GM21737 (cell line): ENCODE measurements at regions not wholly inside any gene's neighbourhood (a gene's known extent, or its start where the extent isn't known, plus 50 kb on each side); places are given as distances from the start of the nearest gene placed in this dataset.
"Not testable (repeated sequence)": the region's sequence is repeated elsewhere in the genome, so short reads cannot be mapped to it uniquely, and the experiment has no call there.

Experiments used
- ATAC-seq: cut with Tn5 transposase; IDR thresholded peaks from one replicate; pipeline ENCODE4 v1.9.1; 2021; ENCODE audit warnings: mild to moderate bottlenecking, moderate library complexity; ENCODE audit not compliant: unreplicated experiment

DNA sequence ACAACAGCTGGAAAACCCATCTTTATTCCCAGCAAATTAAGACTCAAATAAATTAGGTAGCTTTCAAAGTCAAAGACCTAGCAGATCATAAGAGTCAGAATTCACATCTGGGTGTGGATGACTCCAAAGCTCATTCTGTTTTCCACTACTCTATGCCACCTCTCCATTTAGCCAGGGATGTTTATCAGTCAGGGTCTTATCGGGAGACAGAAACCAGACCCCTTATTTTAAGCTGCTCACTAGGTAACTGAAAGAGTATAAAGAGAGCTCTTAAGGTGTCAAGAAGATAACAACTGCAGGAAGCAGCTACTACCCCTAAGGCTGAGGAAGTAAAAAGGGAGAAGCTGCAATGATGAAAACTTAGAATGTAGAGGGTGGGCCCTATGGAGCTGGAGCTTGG is 333.7 kb upstream of the KLF3 start:
- no peak for ATAC-seq

DNA sequence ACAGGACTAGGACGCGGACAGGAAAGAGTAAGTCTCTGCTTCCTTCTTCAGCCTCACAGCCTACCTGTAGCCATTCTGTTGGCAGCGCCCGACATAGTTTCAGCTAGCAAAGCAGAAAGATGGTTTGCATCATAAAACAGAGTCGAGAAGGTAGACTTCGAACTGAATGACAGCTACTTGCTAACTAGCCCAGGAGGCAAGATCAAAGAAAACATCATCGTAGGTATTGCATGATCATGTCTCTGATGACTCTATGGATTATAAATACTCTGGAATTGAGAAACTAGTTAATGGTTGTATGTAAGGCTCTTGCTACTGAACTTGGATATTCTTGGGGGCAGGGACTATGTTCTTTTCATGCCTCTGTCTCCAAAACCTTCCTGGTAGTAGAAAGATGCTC is 333.1 kb upstream of the KLF3 start:
- no peak for ATAC-seq

DNA sequence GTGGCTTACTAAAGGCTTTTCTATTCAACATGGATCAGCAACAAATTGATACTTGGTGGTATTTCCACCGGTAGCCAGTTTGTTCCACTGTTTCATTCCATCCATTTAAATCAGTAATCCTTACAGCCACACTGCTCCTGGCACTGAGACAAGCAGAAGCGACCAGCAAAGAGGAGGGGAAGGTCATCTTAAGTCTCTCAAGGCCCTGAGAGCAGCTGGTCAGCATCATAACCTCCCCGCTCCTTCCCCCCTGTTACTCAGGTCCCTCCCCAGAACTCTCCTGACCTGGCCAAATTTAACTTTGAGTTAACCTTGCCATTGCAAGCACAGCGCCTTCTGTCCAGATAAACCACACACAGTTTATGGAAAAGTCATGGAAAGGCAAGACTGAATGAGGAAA is 331.3 kb upstream of the KLF3 start:
- no peak for ATAC-seq

DNA sequence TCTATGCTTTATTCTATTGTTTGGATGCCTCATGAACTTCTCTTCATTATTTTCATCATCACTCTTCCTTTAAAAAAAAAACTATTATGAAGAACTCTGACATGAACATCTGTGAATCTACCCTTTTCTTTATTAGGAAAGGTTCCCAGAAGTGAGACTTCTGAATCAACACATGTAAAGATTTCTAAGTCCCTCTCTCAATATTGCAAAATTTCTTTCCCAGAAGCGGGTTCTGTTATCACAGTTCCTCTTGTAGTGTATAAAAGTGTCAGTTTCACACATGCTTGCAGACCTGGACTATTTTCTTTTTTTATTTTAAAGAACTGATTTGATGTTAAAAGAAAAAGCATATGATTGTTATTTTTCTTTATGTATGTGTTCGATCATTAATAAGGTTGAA is 330.8 kb upstream of the KLF3 start:
- no peak for ATAC-seq

DNA sequence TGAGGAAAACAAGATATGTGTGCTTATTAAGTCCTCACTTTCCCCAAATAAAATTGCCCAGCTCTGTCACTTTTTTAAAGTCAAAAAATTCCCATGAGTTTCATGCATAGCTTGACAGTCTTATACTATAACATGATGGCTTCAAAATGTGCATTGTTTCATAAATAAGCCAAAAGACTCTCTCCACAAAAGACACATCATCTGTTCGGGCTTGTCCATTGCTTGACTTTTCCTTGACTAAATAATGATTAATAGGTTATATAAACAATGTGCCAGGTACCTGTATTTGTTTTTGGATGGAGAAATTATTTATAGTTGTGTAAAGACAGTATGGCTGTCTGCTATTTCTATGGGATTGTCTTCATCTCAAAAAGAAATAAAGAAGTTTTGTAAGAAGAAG is 329.2 kb upstream of the KLF3 start:
- no peak for ATAC-seq

DNA sequence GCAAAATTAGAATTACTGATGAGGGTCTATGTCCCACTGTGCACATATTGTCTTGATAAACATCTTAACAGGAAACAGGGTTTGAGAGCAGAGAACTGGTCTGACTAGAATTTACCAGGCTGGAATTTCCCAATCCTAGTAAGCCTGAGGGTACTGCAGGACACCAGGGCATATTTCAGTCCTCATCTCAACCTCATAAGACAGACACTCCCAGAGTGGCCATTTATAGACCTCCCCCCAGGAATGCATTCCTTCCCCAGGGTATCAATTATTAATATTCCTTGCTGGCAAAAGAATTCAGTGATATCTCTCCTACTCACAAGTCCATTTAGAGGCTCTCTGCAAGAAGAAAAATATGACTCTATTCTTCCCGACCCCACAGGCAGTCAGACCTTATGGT is 325.1 kb upstream of the KLF3 start:
- ATAC-seq, result not testable (repeated sequence)

DNA sequence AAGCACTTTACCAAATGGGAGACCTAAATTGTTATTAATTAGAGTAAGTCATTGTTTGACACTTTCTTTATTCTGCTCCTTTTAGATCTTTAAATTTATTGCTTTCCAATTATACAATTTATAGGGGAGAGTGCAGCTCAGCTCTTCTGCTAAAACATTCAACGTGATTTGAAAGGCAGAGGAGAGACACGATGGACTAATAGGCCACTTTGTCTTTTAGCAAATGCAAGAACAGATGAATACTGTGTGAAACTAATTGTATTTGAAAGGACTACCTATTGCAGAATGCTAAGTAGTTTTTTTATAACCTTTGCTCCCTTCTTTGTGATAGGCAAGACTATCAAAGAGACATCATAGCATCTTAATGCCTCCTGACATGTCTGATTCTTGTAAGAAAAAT is 320.4 kb upstream of the KLF3 start:
- ATAC-seq, result no peak

DNA sequence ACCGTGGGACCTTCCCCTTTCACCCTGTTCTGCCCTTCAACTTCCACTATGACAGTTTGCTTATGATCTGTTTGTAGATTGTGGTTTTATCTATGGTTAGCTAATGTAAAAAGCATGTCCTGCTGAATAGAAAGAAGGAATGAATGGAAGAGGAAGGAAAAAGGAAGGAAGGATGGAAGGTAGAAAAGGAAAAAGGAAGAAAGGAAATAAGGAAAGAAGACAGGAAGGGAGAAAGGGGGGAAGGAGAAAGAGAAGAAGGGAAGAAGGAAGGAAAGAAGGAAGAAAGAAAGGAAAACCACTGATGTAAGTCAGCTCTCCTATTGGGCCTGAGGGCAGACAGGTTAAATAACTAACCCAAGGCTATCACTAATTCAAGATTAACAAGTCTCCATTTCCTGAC is 319.1 kb upstream of the KLF3 start:
- ATAC-seq, result no peak

DNA sequence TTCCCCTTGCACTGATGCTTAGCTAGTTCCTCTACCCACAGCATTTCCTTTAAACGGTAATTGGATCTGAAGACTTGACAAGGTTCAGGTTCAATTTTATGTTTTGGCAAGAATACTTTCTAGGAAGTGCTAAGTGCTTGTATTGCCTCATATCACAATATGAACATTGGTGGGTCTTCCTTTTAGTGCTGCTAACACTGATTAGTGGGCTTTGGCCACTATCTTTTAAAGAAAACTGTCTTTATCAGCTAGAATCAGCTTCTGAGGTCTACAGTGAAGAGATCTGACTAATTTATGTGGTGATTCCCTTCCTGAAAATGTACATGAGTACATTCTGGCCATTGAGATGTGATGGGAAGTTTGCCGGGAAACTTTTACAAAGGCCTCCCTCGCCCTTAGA is 316.7 kb upstream of the KLF3 start:
- ATAC-seq, result no peak

DNA sequence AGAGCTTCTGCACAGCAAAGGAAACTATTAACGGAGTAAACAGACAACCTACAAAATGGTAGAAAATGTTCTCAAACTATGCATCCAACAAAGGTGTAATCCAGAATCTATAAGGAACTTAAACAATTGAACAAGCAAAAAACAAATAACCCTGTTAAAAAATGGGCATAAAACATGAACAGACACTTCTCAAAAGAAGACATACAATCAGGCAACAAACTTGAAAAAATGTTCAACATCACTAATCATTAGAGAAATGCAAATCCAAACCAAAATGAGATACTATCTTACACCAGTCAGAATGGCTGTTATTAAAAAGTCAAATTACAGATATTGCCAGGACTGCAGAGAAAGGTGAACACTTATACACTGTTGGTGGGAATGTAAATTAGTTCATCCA is 309.6 kb upstream of the KLF3 start:
- no peak for ATAC-seq

DNA sequence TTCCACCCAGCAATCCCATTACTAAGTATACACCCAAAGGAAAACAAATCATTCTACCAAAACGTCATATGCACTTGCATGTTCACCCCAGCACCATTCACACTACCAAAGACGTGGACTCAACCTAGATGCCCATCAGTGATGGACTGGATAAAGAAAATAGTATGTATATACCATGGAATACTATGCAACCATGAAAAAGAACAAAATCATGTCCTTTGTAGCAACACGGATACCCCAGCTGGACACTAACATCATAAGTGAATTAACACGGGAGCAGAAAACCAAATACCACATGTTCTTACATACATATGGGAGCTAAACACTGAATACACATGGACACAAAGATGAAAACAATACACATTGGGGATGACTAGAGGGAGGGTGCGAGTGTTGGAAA is 309.1 kb upstream of the KLF3 start:
- ATAC-seq, result no peak

DNA sequence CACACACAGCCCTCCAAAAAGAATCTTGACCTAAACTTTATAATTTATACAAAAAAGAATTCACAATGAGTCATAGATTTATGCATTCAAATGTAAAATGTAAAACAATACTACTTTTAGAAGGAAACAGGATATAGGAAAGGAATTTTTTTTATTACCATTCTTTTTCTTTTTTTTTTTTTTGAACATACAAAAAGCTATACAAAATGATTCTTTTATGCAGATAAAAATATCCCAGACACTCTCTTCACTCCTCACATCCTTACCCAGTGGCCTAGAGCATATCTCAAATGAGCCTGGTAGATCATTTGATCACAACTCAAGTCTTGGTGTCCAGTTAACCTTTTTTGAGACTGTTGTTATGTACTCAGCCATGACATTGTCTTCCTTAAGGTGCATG is 307.3 kb upstream of the KLF3 start:
- no peak for ATAC-seq

DNA sequence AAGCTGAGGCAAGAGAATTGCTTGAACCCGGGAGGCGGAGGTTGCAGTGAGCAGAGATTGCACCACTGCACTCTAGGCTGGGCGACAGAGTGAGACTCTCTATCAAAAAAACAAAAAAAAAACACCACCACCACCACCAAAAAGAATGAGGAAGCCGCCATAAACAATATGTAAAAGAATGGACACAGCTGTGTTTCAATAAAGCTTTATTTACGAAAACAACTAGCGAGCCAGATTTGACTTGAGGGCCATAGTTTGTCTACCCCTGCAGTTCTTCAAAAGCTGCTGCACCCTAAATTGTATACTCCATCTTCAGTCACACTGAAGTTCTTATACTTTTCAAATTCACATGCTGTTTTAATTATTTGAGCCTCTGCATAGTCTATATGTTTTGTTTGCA is 306.5 kb upstream of the KLF3 start:
- ATAC-seq, result no peak

DNA sequence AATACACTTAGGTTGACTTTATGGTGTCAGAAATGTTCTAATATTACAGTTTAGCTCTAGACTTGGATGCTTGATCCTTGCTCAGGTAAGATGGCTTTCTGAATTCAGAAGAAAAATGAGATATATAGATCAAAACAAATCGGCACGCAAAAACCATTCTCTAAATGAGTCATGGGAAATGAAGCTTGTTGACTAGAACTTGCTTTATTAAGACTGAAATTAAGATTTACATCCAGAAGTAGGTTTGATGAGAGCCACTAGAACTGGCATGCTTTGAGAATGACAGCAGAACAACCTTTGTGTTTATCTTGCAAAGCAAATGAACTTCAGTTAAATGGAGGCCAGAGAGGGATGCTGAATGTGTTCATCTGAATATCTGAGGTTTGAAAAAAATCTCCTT is 304.9 kb upstream of the KLF3 start:
- no peak for ATAC-seq

DNA sequence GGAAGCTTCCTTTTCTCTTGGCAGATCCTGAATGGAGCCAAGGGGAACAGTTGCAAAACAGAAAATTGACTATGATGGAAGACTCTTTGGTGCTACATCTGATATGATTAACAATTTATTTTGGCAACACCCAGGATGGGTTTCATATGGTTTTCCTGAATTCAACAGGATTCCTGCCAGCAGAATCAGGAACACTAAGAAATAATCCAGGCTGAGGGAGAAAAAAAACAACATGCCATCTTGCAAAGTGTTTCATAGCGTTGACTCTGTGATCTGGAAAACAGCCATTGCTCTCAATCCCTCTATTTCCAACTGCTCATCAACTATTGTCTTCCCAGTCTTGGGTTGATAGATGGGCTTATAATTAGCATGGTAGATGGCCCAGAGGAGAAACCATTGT is 303.8 kb upstream of the KLF3 start:
- no peak for ATAC-seq

DNA sequence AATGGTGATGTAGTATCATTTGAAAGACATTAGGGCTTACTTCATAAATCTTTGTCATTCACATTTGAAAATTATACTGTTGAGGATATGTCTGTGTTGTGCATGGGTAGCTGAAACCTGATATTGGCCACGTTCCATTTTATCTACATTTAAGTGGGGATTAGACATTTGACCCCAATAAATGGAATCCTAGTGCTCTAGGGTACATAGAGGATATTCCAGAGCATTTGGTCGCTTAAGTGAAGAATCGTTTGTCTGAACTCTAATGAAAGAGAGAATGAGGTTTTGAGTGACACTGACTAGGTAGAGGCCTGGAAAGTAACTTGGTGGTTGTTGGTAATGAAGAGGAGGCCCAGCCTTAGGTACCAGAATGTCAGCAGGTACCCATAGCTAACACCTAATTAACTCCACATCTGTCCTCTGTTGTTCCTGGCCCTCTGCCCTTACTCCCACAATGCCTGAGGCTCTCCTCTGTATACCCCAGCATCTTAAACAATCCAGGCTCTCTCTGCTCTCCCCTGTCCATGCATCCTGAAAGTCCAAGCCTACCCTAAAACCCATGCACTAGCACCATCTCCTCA is 299.5 kb upstream of the KLF3 start:
- ATAC-seq, result no peak

DNA sequence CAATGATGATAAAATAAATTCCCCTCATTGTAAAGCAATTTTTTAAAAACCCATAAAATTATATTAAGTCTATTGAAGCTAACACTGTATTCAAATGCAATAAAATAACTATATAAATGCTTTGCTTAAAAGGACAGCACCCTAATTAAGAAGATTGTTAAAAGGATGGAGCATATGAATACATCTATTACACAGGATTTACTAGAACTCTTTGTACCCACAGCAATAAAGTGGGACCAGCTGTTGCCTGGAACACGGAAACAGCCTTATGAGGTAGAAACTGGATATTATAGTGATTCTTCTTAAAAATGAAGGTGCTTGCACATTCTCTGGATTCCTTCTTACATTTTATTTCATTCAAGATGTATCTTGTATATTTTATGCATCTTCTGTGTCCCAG is 298.7 kb upstream of the KLF3 start:
- no peak for ATAC-seq

DNA sequence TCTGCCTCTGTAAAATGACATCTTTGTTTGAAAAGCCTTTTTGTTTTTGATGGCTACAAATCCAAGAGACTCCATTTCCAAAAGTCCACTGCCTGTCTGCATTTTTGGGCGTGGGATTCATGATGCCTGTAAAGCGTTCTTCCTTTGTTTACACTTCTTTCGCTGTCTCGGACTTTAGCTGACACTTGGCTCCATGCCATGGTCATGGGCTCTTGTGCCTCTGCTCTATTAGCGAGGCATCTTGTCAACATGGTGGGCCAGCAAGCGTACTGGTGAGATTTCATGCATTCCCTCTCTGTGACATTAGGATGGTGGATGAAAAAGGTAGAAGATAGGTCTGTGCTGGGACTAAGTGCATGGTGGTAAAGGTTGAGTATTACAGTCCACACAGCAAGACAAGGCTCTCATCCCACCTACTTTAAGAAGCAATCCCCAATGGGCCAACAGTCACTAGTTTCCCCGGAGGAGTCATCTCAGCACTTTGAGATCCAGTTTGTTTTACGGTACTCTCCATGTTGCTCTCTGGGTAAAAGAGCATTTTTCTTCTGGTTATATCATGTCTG is 298.2 kb upstream of the KLF3 start:
- no peak for ATAC-seq

DNA sequence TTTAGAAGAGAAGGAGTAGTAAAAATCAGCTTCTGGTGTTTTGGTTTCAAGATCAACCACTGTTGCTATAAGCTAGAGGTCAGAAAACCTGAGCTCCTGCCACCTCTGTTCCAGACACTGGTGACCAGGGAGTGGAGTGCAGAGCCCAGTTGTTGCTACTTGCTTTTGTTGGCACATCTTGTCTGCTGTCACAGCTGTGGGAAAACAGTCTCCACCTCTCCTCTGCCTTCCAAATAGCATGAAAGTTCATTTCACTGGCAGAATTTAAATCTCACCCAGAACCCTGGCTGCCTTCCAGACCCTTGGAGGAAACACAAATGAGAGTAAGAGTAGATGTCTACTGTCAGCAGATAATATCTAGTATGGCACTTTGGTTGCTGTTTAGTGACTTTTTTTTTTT is 297.5 kb upstream of the KLF3 start:
- ATAC-seq, result no peak

DNA sequence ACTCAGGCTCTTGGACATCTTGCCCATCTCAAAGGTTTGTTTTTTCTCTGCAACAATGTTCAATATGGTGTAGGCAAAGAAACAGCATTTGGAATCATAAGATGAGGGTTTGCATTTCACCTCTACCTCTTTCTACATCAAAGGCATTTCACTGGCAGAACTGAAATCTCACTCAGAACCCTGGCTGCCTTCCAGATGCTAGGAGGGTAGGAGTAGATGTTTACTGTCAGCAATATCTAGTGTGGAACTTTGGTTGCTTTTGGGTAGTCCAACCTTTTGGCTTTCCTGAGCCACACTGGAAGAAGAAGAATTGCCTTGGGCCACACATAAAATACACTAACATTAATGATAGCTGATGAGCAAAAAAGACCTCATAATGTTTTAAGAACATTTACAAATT is 297.0 kb upstream of the KLF3 start:
- ATAC-seq, result no peak

DNA sequence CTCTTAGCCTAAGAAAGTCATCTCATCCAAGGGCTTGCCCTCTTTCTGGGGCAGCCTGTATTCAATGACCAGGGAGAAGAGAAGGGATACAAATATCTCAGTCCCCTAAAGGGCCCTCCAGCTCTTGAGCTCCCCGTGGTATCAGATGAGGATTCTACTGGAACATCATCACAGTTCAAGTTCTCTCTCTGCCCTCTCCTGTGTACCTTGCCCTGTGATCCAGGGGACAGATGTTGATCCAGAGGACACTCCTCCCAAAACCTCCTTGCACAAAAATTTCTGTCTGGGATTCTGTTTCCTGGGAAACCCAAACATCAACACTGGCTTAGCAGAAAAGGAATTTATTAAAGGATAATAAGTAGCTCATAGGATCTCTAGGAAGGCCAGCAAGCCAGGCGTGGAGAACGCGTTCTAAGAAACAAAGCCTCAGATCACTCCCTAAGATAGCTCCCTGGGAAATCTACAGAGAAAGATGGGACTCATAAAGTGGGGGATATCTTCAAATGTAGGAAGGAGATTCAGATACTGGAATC is 296.3 kb upstream of the KLF3 start:
- no peak for ATAC-seq

DNA sequence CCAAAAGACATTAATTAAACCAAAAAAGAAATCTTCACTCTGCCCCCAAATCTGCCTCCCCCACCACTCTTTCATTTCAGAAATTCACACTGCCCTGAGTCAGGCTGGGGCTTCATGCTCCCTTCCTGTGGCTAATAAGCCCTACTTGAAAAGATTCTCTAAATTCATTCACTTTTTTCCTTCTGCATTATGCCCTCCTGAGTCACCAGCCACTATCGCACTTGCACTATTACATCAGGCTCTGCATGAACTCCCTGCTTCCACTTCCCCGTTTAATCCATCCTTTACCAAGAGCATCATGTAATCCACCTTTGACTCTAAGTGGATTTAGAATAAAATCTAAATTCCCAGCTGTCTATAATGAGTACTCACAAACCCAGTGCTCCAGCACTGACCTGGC is 295.4 kb upstream of the KLF3 start:
- ATAC-seq, result no peak

DNA sequence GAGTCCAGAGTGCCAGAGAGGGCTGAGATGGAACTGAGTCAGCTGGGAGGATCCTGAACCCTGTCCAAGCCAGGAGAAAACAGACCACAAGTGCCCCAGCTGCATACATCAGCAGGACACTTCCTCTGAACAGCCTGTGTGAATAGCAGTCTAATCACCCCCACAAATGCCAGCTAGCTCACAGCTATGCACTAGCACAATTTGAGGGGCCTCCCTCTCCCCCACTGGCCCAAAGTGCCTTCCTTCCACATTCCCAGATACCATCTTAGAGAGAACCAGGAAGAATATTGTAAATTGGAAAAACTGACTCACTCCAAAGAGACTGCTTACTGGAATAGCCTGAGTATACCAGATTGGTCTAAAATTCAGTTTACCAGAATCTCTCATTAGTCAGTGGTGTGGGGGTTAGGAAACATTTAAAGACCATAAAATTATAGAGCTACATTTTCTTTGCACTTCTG is 292.6 kb upstream of the KLF3 start:
- no peak for ATAC-seq
